Omental fat pad (tissue), 3 donors: ENCODE measurements at regions not wholly inside any gene's neighbourhood (a gene's known extent, or its start where the extent isn't known, plus 50 kb on each side); places are given as distances from the start of the nearest gene placed in this dataset.

Source experiments
- ATAC-seq: fragments of 150-250 bp; one replicate; pipeline ENCODE4 v1.9.1; 2016; ENCODE audit warnings: mild to moderate bottlenecking, moderate library complexity; ENCODE audit not compliant: low FRiP score
- DNase-seq: peaks from one replicate; pipeline ENCODE4 v3.0.0-alpha.2; 2019; ENCODE audit warnings: low spot score
- CTCF ChIP-seq, 3 donors: fragments of 450-650 bp; IDR thresholded peaks; one replicate each; pipeline ENCODE4 v1.5.1; 2016 to 2017; ENCODE audit warnings: antibody characterized with exemption in 3 of 3, mild to moderate bottlenecking in 3 of 3, moderate library complexity in 2 of 3

- no peak for TF ChIP-seq CTCF (IDR thresholded peaks at IDR 0.05)
- no peak for ATAC-seq
- no peak for DNase-seq
These were observed 70.9 kb upstream of the ETV6 start for GRCh38 chr12:11578461-11578993.

- ATAC-seq (peak; percentile 93), DNase-seq (no peak)
- TF ChIP-seq CTCF (IDR thresholded peaks at IDR 0.05), result no peak
These were observed 69.2 kb upstream of the ETV6 start for GRCh38 chr12:11580125-11580751.

- ATAC-seq (no peak), DNase-seq (peak; percentile 66)
- no peak for TF ChIP-seq CTCF (IDR thresholded peaks at IDR 0.05)
These were observed 68.2 kb upstream of the ETV6 start for GRCh38 chr12:11581179-11581755.

GRCh38 chr12:11584221-11584855 lies 65.1 kb upstream of the ETV6 start:
- no peak for DNase-seq
- no peak for ATAC-seq
- TF ChIP-seq CTCF (IDR thresholded peaks at IDR 0.05), result no peak

- ATAC-seq (no peak), DNase-seq (no peak)
- no peak for TF ChIP-seq CTCF (IDR thresholded peaks at IDR 0.05)
These were observed 57.0 kb upstream of the ETV6 start for GRCh38 chr12:11592484-11592883.

GRCh38 chr12:11593013-11593412 lies 56.5 kb upstream of the ETV6 start:
- no peak for DNase-seq
- ATAC-seq, result no peak
- TF ChIP-seq CTCF (IDR thresholded peaks at IDR 0.05), result no peak
